ENCODE measurements at regions not wholly inside any gene's neighbourhood (a gene's known extent, or its start where the extent isn't known, plus 50 kb on each side); places are given as distances from the start of the nearest gene placed in this dataset.

- no peaks in the 10 kb centered on the region for H3K4me1 ChIP-seq
- H3K9me3 ChIP-seq (replicated peaks): no peaks in the 10 kb centered on the region
- DNase-seq: no peak
- H3K4me3 ChIP-seq: no peak overlapping the region
- H3K36me3 ChIP-seq: no peaks in the 10 kb centered on the region
- no peaks in the 10 kb centered on the region for H3K27me3 ChIP-seq
- no peak overlapping the region for H3K27ac ChIP-seq
Measured at GRCh38 chr13:37257706-37258105, 152.2 kb upstream of the CSNK1A1L start.

- H3K9me3 ChIP-seq (replicated peaks): no peaks in the 10 kb centered on the region
- no peaks in the 10 kb centered on the region for H3K27me3 ChIP-seq
- no peaks in the 10 kb centered on the region for H3K4me1 ChIP-seq
- no peak for DNase-seq
- no peak overlapping the region for H3K4me3 ChIP-seq
- no peak overlapping the region for H3K27ac ChIP-seq
- H3K36me3 ChIP-seq: no peaks in the 10 kb centered on the region
Measured at GRCh38 chr13:37257051-37257450, 151.6 kb upstream of the CSNK1A1L start.

GRCh38 chr13:37241786-37242185 lies 136.3 kb upstream of the CSNK1A1L start:
- DNase-seq: no peak
- no peaks in the 10 kb centered on the region for H3K36me3 ChIP-seq
- no peaks in the 10 kb centered on the region for H3K27me3 ChIP-seq
- H3K4me3 ChIP-seq: no peak overlapping the region
- H3K27ac ChIP-seq: no peak overlapping the region
- no peaks in the 10 kb centered on the region for H3K9me3 ChIP-seq (replicated peaks)
- 0 out of 2 replicates have a peak, but pooled peaks cover 2% of the 10 kb centered on the region for H3K4me1 ChIP-seq

GRCh38 chr13:37230346-37230745 lies 124.9 kb upstream of the CSNK1A1L start:
- no peak for DNase-seq
- Histone ChIP-seq H3K9me3 (replicated peaks) (no peaks in the 10 kb centered on the region), H3K4me1 (no peaks in the 10 kb centered on the region), H3K27me3 (no peaks in the 10 kb centered on the region), H3K36me3 (no peaks in the 10 kb centered on the region), H3K4me3 (no peak overlapping the region), H3K27ac (no peak overlapping the region)

- Histone ChIP-seq H3K4me3 (no peak overlapping the region), H3K4me1 (no peaks in the 10 kb centered on the region), H3K9me3 (replicated peaks) (no peaks in the 10 kb centered on the region), H3K27me3 (no peaks in the 10 kb centered on the region), H3K36me3 (no peaks in the 10 kb centered on the region), H3K27ac (no peak overlapping the region)
- no peak for DNase-seq
Measured at GRCh38 chr13:37229931-37230330, 124.5 kb upstream of the CSNK1A1L start.

GRCh38 chr13:37226971-37227370 lies 121.5 kb upstream of the CSNK1A1L start:
- Histone ChIP-seq H3K36me3 (no peaks in the 10 kb centered on the region), H3K4me1 (no peaks in the 10 kb centered on the region), H3K27ac (no peak overlapping the region), H3K4me3 (no peak overlapping the region), H3K27me3 (no peaks in the 10 kb centered on the region), H3K9me3 (replicated peaks) (no peaks in the 10 kb centered on the region)
- DNase-seq: no peak

- Histone ChIP-seq H3K27ac (no peak overlapping the region), H3K36me3 (no peaks in the 10 kb centered on the region), H3K4me1 (no peaks in the 10 kb centered on the region), H3K27me3 (no peaks in the 10 kb centered on the region), H3K9me3 (replicated peaks) (no peaks in the 10 kb centered on the region), H3K4me3 (no peak overlapping the region)
- DNase-seq: no peak
Measured at GRCh38 chr13:37225414-37226070, 120.1 kb upstream of the CSNK1A1L start.

- H3K4me3 ChIP-seq: no peak overlapping the region
- no peaks in the 10 kb centered on the region for H3K36me3 ChIP-seq
- peaks cover under 1% of the 10 kb centered on the region; the same call in 1 of the 2 replicates for H3K4me1 ChIP-seq
- H3K27me3 ChIP-seq: no peaks in the 10 kb centered on the region
- H3K9me3 ChIP-seq (replicated peaks): no peaks in the 10 kb centered on the region
- DNase-seq: no peak
- no peak overlapping the region for H3K27ac ChIP-seq
Measured at GRCh38 chr13:37216331-37216730, 110.9 kb upstream of the CSNK1A1L start.

- no peak overlapping the region for H3K27ac ChIP-seq
Measured at GRCh38 chr13:37212826-37213225, 107.4 kb upstream of the CSNK1A1L start.

GRCh38 chr13:37211487-37211886 lies 106.0 kb upstream of the CSNK1A1L start:
- DNase-seq: peak; percentile 21 to 32
- Histone ChIP-seq H3K9me3 (replicated peaks) (no peaks in the 10 kb centered on the region), H3K27ac (no peak overlapping the region), H3K36me3 (no peaks in the 10 kb centered on the region), H3K4me3 (no peak overlapping the region), H3K4me1 (peaks cover 13% of the 10 kb centered on the region), H3K27me3 (no peaks in the 10 kb centered on the region)

More at GRCh38 chr13:37212826-37213225, 107.4 kb upstream of the CSNK1A1L start:
- no peaks in the 10 kb centered on the region for H3K36me3 ChIP-seq
- DNase-seq: no peak
- no peaks in the 10 kb centered on the region for H3K9me3 ChIP-seq (replicated peaks)
- H3K4me1 ChIP-seq: peaks cover 13% of the 10 kb centered on the region
- no peaks in the 10 kb centered on the region for H3K27me3 ChIP-seq
- no peak overlapping the region for H3K4me3 ChIP-seq

- Histone ChIP-seq H3K36me3 (no peaks in the 10 kb centered on the region), H3K4me3 (no peak overlapping the region), H3K9me3 (replicated peaks) (no peaks in the 10 kb centered on the region), H3K4me1 (peaks cover 13% of the 10 kb centered on the region), H3K27ac (no peak overlapping the region), H3K27me3 (no peaks in the 10 kb centered on the region)
- DNase-seq: no peak
Measured at GRCh38 chr13:37209621-37210580, 104.4 kb upstream of the CSNK1A1L start.

GRCh38 chr13:37207691-37208451 lies 102.4 kb upstream of the CSNK1A1L start:
- DNase-seq: no peak
- Histone ChIP-seq H3K4me1 (peaks cover 13% of the 10 kb centered on the region), H3K27ac (no peak overlapping the region), H3K4me3 (no peak overlapping the region), H3K27me3 (no peaks in the 10 kb centered on the region), H3K9me3 (replicated peaks) (no peaks in the 10 kb centered on the region), H3K36me3 (no peaks in the 10 kb centered on the region)

- Histone ChIP-seq H3K9me3 (replicated peaks) (no peaks in the 10 kb centered on the region), H3K4me1 (no peaks in the 10 kb centered on the region), H3K27me3 (no peaks in the 10 kb centered on the region), H3K4me3 (no peak overlapping the region), H3K27ac (no peak overlapping the region), H3K36me3 (no peaks in the 10 kb centered on the region)
- no peak for DNase-seq
Measured at GRCh38 chr13:37202264-37202663, 96.8 kb upstream of the CSNK1A1L start.

- Histone ChIP-seq H3K36me3 (no peaks in the 10 kb centered on the region), H3K27me3 (no peaks in the 10 kb centered on the region), H3K4me3 (no peak overlapping the region), H3K4me1 (no peaks in the 10 kb centered on the region), H3K9me3 (replicated peaks) (no peaks in the 10 kb centered on the region), H3K27ac (no peak overlapping the region)
- no peak for DNase-seq
Measured at GRCh38 chr13:37201081-37201480, 95.6 kb upstream of the CSNK1A1L start.

- no peak for DNase-seq
- H3K36me3 ChIP-seq: no peaks in the 10 kb centered on the region
- H3K4me3 ChIP-seq: no peak overlapping the region
- no peaks in the 10 kb centered on the region for H3K27me3 ChIP-seq
- no peaks in the 10 kb centered on the region for H3K9me3 ChIP-seq (replicated peaks)
- H3K27ac ChIP-seq: no peak overlapping the region
- no peaks in the 10 kb centered on the region for H3K4me1 ChIP-seq
Measured at GRCh38 chr13:37198629-37199028, 93.2 kb upstream of the CSNK1A1L start.

Measured in SJCRH30 (cell line).